ENCODE measurements at regions not wholly inside any gene's neighbourhood (a gene's known extent, or its start where the extent isn't known, plus 50 kb on each side); places are given as distances from the start of the nearest gene placed in this dataset.

DNA sequence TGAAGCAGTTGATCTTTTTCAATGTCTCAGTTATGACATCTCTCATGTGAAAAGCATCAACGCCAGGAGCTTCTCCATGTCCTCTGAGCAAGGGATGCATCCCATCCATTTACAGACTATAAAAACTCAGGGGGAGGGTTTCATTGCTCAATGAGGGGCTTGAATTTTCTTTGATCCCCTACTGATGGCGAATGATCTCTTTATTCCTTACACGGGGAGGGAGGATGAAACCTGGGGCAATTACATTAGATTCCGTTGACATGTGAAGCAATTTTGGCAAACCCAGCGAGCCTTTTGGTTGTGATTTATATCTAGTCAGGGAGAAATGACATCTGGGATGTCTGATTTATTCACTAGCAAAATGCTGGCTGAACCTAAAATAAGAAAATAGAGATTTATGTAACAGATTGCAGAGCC, 268.9 kb downstream of the HIVEP2 start:
- no peak for DNase-seq (ENCODE audit: low read depth)
- H3K4me3 ChIP-seq (ENCODE audit: low read depth, low read length) = no peak overlapping the region
- TF ChIP-seq, protein P1, sequence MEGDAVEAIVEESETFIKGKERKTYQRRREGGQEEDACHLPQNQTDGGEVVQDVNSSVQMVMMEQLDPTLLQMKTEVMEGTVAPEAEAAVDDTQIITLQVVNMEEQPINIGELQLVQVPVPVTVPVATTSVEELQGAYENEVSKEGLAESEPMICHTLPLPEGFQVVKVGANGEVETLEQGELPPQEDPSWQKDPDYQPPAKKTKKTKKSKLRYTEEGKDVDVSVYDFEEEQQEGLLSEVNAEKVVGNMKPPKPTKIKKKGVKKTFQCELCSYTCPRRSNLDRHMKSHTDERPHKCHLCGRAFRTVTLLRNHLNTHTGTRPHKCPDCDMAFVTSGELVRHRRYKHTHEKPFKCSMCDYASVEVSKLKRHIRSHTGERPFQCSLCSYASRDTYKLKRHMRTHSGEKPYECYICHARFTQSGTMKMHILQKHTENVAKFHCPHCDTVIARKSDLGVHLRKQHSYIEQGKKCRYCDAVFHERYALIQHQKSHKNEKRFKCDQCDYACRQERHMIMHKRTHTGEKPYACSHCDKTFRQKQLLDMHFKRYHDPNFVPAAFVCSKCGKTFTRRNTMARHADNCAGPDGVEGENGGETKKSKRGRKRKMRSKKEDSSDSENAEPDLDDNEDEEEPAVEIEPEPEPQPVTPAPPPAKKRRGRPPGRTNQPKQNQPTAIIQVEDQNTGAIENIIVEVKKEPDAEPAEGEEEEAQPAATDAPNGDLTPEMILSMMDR (conservative IDR thresholded peaks at IDR 0.05; ENCODE audit: low read depth, low read length) = no peak

DNA sequence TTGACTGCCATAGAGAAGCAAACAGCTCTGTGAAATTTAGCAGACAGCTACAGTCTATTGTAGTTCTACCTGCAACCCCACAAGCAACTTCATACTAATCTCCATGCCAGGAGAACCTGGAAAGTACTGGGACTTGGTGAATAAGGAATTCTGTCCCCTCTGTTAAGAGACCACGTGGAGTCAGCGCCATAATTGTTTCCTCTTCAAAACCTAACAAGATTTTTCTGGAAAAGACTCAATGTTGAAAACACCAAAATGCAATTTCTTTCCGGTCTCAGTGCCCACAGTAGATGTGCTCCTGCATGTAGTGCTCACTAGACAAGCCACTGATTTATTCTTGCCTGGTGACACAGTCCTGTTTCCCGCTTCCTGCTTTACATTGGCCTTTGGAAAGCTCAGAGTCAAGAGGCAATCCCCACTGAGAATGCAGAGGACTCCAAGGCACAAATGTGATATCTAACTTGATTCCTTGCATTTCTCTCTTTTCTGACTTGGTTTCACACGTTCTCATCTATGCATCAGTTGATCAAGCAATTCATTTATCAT, 268.3 kb downstream of the HIVEP2 start:
- TF ChIP-seq, protein P1 (conservative IDR thresholded peaks at IDR 0.05; ENCODE audit: low read depth, low read length) = no peak
- no peak for DNase-seq (ENCODE audit: low read depth)
- no peak overlapping the region for H3K4me3 ChIP-seq (ENCODE audit: low read depth, low read length)

DNA sequence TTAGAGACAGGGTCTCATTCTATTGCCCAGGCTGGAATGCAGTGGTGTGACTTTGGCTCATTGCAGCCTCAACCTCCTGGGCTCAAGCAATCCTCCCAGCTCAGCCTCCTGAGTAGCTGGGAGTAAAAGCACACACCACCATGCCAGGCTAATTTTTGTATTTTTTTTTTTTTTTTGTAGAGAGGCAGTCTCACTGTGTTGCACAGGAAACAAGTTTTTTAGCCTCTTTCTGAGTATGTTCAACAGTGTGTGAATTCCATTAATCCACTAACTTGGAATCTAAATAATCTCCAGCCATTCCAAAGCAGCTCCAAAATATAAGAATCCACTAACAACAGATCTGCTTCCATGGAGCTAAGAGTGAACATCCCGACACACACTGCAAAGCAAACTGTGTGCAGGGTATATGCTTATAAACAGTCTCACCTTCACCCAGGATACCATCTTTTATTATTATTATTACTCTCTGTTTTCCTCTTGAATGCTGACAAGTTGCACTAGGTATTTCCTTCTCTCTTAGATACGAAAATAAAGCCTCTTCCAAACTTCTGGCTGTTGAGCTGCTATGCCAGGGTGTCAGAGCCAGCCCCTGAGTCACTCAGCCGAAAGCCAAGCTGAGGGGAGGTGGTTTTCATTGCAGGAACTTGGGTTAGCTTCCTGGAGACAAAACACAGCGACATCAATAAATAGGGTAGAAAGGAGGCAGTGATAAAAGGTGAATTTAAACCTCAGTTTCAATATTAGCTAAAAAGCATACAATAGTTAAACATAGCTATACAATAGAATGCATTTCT, 264.9 kb downstream of the HIVEP2 start:
- no peak overlapping the region for H3K4me3 ChIP-seq (ENCODE audit: low read depth, low read length)
- TF ChIP-seq, protein P1 (conservative IDR thresholded peaks at IDR 0.05; ENCODE audit: low read depth, low read length) = no peak
- no peak for DNase-seq (ENCODE audit: low read depth)

DNA sequence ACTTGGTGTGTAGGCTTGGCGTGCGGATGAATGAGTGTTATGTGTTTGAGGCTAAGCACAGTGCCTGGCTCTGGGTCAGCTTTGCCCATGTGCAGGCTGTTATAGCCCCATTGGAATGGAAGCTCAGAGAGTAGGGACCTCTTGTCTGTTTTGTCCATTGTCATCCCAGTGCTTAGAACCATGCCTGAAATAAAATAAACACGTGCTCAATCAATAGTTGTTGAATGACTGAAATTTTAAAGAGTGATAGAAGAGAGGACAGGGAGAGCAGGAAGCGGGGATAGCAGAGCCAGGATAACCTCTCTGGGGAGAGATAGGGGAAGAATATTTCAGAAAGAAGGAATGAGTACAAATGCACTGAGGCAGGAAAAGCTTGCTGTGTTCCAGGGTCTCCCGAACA, 263.9 kb downstream of the HIVEP2 start:
- DNase-seq (ENCODE audit: low read depth) = no peak
- TF ChIP-seq, protein P1 (conservative IDR thresholded peaks at IDR 0.05; ENCODE audit: low read depth, low read length) = no peak
- no peak overlapping the region for H3K4me3 ChIP-seq (ENCODE audit: low read depth, low read length)

DNA sequence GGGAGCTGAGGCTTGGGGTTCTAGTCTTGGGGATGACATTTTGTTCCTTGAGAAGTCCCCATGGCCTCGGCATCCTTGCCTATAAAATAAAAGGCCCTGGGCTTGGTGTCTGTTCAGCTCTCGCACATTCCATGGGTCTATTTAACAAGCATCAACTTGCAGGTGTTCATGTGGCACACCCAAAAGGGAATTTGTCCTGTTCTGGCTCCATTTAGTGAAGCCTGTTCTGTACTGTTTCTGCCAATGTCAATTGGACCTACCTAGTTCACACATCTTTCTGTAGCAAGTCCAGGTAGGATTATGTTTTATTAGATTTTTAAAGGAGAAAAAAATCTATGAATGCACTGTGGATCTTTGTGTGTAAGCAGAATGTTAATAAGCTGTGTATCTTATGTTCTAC, 262.0 kb downstream of the HIVEP2 start:
- H3K4me3 ChIP-seq (ENCODE audit: low read depth, low read length) = no peak overlapping the region
- TF ChIP-seq, protein P1 (conservative IDR thresholded peaks at IDR 0.05; ENCODE audit: low read depth, low read length) = no peak
- no peak for DNase-seq (ENCODE audit: low read depth)

DNA sequence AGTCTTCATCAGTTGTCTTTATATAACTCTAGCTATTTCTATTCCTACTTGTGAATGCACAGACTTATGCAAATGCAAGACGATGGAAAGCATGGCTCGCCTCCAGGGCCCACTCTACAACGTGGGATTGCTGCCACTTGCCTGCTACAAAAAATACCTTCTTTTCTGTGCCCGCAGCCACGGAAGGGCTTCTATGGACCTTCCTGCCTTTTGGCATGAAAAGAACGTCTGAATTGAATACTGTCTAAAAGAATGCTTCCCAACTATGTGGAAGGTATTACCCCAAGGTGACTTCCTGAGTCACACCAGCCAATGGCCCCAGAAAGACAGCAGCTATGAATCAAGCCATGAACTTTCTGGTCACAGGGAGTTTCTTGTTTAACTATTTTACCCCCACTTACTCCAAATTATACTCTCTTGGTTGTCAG, 261.2 kb downstream of the HIVEP2 start:
- TF ChIP-seq, protein P1 (conservative IDR thresholded peaks at IDR 0.05; ENCODE audit: low read depth, low read length) = no peak
- no peak for DNase-seq (ENCODE audit: low read depth)
- no peak overlapping the region for H3K4me3 ChIP-seq (ENCODE audit: low read depth, low read length)

DNA sequence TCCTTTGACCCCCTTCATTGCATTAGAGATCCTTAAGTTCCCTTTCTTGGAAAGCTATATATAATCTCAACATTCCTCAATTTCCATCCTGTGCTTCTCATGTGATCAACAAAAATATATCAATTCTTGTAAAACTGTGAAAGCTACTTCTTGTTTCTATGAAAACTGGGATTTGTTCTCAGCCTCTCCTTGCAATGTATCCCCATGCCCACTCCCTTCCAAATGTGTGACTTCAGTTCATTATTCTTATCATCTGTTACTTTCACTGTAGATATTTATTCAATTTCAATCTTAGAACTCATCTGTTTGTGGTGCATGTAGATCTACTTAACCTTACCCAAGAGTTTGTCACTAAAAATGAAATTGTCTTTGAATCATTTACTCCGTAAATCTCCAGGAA, 260.6 kb downstream of the HIVEP2 start:
- H3K4me3 ChIP-seq (ENCODE audit: low read depth, low read length) = no peak overlapping the region
- TF ChIP-seq, protein P1 (conservative IDR thresholded peaks at IDR 0.05; ENCODE audit: low read depth, low read length) = no peak
- no peak for DNase-seq (ENCODE audit: low read depth)

Measured in choroid plexus epithelial cell (primary cell).